ENCODE measurements at regions not wholly inside any gene's neighbourhood (a gene's known extent, or its start where the extent isn't known, plus 50 kb on each side); places are given as distances from the start of the nearest gene placed in this dataset.

DNA sequence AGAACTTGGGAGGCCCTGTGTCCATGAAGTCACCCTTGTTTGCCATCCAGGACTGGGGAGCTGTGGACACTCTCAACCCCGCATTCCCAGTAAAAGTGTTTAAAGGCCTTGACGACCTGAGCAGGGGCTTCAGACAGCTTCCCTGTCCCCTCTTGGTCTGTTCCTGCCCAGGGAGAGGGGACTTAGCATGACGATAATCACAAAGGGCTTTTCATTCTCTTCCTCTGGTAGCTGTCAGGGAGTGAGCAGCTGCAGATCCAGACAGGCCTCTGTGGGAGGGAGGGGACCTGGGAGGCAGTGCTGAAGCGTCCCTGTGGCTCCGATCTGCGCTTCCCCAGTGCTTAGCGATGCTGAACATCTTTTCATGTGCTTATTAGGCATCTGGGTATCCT, 77.8 kb upstream of the HS6ST1 start:
- Histone ChIP-seq H3K27ac (ENCODE audit: low read depth, low read length) (peak overlapping the region; percentile 34), H3K9me3 (ENCODE audit: control insufficient read depth, insufficient read depth, low read length) (0 out of 2 replicates have a peak, but pooled peaks cover 2% of the 10 kb centered on the region), H3K4me3 (ENCODE audit: low read depth, low read length) (no peak overlapping the region), H3K27me3 (ENCODE audit: control insufficient read depth, insufficient read depth, low read length) (no peaks in the 10 kb centered on the region)
- POLR2A ChIA-PET: interaction anchor here (0.6 to 0.7 kb wide), 2 partner anchors 91 to 218 kb away, joined by 4 read pairs; no protein-coding TSS in a partner anchor
- CTCF ChIA-PET: no interaction called here
- TF ChIP-seq, protein P1, sequence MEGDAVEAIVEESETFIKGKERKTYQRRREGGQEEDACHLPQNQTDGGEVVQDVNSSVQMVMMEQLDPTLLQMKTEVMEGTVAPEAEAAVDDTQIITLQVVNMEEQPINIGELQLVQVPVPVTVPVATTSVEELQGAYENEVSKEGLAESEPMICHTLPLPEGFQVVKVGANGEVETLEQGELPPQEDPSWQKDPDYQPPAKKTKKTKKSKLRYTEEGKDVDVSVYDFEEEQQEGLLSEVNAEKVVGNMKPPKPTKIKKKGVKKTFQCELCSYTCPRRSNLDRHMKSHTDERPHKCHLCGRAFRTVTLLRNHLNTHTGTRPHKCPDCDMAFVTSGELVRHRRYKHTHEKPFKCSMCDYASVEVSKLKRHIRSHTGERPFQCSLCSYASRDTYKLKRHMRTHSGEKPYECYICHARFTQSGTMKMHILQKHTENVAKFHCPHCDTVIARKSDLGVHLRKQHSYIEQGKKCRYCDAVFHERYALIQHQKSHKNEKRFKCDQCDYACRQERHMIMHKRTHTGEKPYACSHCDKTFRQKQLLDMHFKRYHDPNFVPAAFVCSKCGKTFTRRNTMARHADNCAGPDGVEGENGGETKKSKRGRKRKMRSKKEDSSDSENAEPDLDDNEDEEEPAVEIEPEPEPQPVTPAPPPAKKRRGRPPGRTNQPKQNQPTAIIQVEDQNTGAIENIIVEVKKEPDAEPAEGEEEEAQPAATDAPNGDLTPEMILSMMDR (IDR thresholded peaks at IDR 0.05; ENCODE audit: low read depth, low read length): no peak
- no peak for DNase-seq (ENCODE audit: low read depth, low spot score)

DNA sequence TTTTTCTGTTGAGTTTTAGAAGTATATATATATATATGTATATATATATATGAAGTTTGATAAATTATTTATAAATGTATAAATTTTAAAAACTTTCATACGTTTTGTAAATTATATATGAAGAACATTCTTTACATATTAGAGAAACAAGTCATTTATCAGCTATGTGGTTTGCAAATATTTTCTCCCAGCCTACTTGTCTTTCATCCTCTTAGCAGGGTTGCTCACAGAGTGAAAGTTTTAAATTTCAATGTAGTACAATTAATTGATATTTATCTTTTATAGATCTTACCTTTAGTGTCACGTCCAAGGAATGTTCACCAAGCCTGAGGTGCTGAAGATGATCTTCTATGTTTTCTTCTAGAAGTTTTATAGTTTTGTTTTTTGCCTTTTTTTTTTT, 78.3 kb upstream of the HS6ST1 start:
- Histone ChIP-seq H3K27me3 (ENCODE audit: control insufficient read depth, insufficient read depth, low read length) (no peaks in the 10 kb centered on the region), H3K9me3 (ENCODE audit: control insufficient read depth, insufficient read depth, low read length) (0 out of 2 replicates have a peak, but pooled peaks cover 2% of the 10 kb centered on the region), H3K27ac (ENCODE audit: low read depth, low read length) (no peak overlapping the region), H3K4me3 (ENCODE audit: low read depth, low read length) (no peak overlapping the region)
- ChIA-PET CTCF (no interaction called here), POLR2A (interaction anchor here (0.7 kb wide), 1 partner anchor 218 kb away, joined by 4 read pairs; no protein-coding TSS in a partner anchor)
- DNase-seq (ENCODE audit: low read depth, low spot score): no peak
- TF ChIP-seq, protein P1 (IDR thresholded peaks at IDR 0.05; ENCODE audit: low read depth, low read length): no peak

DNA sequence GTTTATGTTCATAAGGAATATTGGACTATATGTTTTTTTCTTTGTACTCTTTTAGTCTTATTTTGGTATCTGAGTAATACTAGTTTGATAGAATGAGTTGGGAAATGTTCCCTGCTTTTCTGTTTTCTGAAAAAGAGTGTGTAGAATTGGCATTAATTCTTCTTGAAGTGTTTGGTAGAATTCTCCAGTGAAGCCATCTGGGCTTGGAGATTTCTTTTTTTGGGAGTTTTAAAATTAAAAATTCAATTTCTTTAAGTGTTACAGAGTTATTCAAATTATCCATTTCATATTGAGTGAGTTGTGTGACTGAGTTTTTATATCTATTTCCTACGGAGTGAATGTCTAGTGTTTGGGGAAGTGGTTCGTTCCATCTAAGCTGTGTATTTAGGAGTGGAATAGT, 80.6 kb upstream of the HS6ST1 start:
- no peak overlapping the region for H3K27ac ChIP-seq (ENCODE audit: low read depth, low read length)
- no peak for DNase-seq (ENCODE audit: low read depth, low spot score)
- H3K27me3 ChIP-seq (ENCODE audit: control insufficient read depth, insufficient read depth, low read length): no peaks in the 10 kb centered on the region
- TF ChIP-seq, protein P1 (IDR thresholded peaks at IDR 0.05; ENCODE audit: low read depth, low read length): no peak
- ChIA-PET POLR2A (interaction anchor here (0.6 kb wide), 1 partner anchor 93 kb away, joined by 4 read pairs; no protein-coding TSS in a partner anchor), CTCF (no interaction called here)
- H3K4me3 ChIP-seq (ENCODE audit: low read depth, low read length): no peak overlapping the region
- 0 out of 2 replicates have a peak, but pooled peaks cover 2% of the 10 kb centered on the region for H3K9me3 ChIP-seq (ENCODE audit: control insufficient read depth, insufficient read depth, low read length)

DNA sequence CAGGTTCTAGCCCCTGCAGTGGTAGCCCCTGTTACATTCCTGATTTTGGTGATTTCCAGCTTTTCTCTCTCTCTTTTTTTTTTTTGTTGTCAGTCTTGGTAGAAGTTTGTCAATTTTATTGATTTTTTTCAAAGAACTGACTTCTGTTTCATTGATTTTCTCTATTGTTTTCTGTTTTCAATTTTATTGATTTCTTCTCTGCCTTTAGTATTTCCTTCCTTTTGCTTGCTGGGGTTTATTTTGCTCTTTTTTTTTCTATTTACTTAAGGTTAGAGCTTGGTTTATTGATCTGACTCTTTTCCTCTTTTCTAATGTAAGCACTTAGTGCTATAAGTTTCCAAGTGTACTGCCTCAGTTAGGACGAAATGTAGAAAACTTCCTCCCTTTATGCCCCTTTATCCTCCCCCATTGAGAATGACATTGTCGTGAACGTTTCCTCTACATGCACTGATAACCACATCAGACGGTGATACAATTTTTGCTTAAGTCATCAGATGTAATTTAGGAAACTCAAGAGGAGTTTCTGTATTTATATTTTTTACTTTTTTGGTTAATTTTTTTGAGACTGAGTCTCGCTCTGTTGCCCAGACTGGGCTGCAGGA, 81.1 kb upstream of the HS6ST1 start:
- Histone ChIP-seq H3K9me3 (ENCODE audit: control insufficient read depth, insufficient read depth, low read length) (0 out of 2 replicates have a peak, but pooled peaks cover 2% of the 10 kb centered on the region), H3K27me3 (ENCODE audit: control insufficient read depth, insufficient read depth, low read length) (no peaks in the 10 kb centered on the region), H3K27ac (ENCODE audit: low read depth, low read length) (no peak overlapping the region), H3K4me3 (ENCODE audit: low read depth, low read length) (no peak overlapping the region)
- no peak for DNase-seq (ENCODE audit: low read depth, low spot score)
- CTCF ChIA-PET: interaction anchor here (0.8 kb wide), 1 partner anchor 14 kb away, joined by 3 read pairs; no protein-coding TSS in a partner anchor
- POLR2A ChIA-PET: interaction anchor here (0.6 kb wide), 1 partner anchor 94 kb away, joined by 4 read pairs; no protein-coding TSS in a partner anchor
- TF ChIP-seq, protein P1 (IDR thresholded peaks at IDR 0.05; ENCODE audit: low read depth, low read length): no peak

DNA sequence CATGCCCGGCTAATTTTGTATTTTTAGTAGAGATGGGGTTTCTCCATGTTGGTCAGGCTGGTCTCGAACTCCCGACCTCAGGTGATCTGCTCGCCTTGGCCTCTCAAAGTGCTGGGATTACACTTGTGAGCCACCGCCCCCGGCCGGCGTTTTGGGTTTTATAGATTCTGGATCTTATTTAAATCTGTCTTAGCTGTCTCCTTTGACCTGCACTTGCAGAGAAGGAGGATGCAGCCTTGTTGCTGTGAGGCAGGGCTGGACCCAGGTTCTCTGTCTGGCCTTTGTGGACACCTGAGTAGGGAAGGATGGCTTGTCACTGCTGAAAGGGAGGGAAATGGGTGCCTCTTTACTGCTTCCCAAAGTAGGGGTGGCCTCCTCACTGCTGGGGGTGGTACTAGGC, 83.0 kb upstream of the HS6ST1 start:
- no peaks in the 10 kb centered on the region for H3K9me3 ChIP-seq (ENCODE audit: control insufficient read depth, insufficient read depth, low read length)
- no peaks in the 10 kb centered on the region for H3K27me3 ChIP-seq (ENCODE audit: control insufficient read depth, insufficient read depth, low read length)
- DNase-seq (ENCODE audit: low read depth, low spot score): no peak
- TF ChIP-seq, protein P1 (IDR thresholded peaks at IDR 0.05; ENCODE audit: low read depth, low read length): no peak
- ChIA-PET CTCF (no interaction called here), POLR2A (no interaction called here)
- no peak overlapping the region for H3K27ac ChIP-seq (ENCODE audit: low read depth, low read length)
- no peak overlapping the region for H3K4me3 ChIP-seq (ENCODE audit: low read depth, low read length)

All from AG04450 (cell line).